GM12872 (cell line): ENCODE measurements at regions not wholly inside any gene's neighbourhood (a gene's known extent, or its start where the extent isn't known, plus 50 kb on each side); places are given as distances from the start of the nearest gene placed in this dataset.

Experiments used
- TF ChIP-seq, protein P1 (sequence below): IDR thresholded peaks from 3 replicates; pipeline ENCODE4 v1.5.1; 2011; ENCODE audit warnings: low read depth, mild to moderate bottlenecking, low read length, moderate library complexity; ENCODE audit not compliant: insufficient read depth

DNA sequence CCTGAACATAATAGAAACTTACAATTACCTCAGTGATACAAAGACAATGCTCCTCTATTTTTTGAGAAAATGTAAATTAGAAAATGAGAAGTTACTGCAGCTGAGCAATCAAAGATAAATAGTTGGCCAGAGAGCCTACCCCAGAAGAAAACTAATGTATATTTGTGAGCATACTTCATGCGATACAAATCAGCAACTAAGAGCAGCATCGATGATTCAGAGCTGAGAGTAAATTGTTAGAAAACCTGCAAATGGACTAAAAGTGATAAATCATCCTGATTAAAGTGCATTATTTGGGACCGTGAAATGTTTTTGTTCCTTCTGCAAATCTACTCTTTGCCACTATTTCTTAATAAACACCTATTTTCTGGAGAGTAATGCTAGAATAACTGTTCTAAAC lies 285.7 kb downstream of the PPP1R3A start:
- TF ChIP-seq, protein P1, sequence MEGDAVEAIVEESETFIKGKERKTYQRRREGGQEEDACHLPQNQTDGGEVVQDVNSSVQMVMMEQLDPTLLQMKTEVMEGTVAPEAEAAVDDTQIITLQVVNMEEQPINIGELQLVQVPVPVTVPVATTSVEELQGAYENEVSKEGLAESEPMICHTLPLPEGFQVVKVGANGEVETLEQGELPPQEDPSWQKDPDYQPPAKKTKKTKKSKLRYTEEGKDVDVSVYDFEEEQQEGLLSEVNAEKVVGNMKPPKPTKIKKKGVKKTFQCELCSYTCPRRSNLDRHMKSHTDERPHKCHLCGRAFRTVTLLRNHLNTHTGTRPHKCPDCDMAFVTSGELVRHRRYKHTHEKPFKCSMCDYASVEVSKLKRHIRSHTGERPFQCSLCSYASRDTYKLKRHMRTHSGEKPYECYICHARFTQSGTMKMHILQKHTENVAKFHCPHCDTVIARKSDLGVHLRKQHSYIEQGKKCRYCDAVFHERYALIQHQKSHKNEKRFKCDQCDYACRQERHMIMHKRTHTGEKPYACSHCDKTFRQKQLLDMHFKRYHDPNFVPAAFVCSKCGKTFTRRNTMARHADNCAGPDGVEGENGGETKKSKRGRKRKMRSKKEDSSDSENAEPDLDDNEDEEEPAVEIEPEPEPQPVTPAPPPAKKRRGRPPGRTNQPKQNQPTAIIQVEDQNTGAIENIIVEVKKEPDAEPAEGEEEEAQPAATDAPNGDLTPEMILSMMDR: no peak

DNA sequence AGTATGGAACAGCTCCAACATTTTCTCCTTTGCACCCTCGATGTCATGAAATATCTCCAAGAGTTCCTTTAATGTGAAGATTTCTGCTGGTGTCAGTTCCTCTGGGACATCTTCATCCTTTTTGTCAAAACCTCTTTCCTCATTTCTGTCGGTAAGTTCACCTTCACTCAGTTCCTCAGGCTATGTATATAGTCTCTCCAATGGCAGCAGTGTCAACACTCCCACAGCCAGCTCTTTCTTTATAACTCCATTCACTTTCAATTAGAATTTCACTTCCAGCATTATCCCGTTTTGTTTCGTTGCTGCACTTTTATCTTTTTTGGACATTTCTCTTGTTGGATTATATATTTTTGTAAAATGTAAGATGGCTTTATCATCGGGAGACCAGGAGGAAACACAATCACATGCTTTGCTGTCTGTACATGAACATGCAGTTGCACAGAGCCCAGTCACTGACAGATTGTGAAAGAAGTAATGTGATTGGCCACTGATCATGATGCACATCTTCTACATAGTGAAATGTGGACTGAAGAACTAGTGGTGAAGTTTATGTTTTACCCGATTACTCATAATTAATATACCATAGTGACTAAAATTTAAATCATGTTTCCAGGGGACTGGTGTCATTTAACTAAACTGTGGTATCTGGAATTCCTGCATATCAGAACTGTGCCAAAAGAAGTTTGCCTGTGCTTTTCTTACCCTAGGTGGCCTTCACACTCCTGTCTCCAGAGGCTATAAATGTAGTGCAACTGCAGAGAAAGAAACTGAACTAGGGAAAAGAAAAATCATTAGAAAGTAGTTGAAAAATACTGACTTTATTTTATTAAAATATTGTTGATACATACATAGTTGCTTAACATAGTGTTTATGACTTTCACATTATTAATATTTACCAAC lies 289.6 kb downstream of the PPP1R3A start:
- TF ChIP-seq, protein P1: no peak

DNA sequence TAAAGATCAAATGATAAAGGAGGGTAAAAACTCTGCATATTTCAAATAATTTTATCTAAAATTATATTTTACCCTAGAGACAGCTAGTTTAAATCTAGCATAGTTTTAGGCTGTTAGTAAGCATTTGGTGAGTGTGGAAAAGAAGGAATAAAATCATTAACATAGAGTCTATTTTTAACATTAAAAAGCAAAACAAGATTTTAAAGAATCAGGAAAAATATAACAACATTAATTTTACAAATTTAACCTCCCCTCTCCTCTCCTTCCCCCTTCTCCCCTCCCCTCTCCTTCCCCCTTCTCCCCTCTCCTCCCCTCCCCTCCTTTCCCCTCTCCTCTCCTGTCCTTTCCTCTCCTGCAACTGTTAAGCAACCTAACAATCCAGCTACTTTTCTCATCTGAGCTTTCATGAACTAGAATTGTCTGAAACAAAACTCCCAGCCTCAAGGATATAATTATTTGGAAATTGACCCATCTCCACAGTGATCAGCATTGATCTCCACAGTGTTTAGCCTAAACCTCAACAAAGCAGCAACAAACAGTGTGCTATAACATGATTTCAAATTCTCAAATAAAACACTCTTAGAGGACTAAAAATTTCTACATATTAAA lies 293.2 kb downstream of the PPP1R3A start:
- TF ChIP-seq, protein P1: no peak

DNA sequence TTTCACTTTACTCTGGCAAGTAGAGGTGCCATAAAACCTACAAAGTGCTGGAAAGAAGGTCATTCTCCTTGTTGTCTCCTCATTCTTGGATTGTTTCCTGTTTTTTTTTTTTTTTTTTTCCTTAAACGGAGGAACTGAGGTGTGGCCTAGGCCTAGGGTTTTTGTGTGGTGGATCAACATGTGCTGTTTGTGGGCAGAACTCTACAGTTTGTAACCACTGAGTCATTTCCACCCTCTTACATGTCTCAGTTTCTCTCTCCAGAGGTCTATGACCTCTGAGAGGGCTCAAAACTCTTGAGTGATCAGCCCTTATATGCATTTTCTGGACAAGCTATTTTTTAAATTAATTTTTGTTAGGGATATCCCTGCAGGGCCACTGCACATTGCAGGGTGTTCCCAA lies 296.0 kb downstream of the PPP1R3A start:
- TF ChIP-seq, protein P1: no peak

DNA sequence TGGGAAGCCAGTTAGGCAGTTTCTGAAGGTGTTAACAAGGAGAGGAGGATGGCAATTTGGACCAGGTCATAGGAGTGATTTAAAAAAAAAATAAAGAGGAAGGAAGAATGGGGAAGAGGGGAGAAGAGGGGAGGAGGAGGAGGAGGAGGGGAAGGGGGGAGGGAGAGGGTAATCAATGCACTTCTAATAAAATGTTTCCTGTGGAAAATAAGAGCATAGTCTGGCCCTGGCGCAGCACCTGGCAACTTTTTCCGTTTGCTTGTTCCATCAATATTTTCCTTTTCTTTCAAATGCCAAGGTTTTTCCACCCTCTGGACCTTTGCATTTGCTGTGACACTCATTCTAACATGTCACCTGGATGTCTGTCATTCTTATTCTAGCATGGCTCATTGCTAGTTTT lies 308.2 kb downstream of the PPP1R3A start:
- TF ChIP-seq, protein P1: no peak

DNA sequence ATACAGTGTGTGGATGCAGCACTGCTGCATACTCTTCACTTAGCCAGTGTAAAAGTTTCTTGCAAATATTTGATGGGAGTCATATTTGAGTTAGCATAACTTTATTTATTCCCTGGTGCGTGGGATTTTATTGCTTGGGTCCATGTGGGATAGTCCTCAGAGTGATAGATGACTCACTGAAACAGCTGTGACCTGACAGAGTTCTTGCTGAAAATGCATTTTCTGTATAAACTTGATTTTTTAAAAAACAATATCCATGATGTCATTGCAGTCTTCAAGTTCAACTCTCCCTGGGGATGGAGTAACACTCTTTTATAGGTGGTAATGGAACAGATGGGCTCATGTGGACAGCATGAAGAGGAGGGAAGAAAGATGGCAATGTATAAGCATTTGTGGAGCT lies 310.0 kb downstream of the PPP1R3A start:
- TF ChIP-seq, protein P1: no peak

DNA sequence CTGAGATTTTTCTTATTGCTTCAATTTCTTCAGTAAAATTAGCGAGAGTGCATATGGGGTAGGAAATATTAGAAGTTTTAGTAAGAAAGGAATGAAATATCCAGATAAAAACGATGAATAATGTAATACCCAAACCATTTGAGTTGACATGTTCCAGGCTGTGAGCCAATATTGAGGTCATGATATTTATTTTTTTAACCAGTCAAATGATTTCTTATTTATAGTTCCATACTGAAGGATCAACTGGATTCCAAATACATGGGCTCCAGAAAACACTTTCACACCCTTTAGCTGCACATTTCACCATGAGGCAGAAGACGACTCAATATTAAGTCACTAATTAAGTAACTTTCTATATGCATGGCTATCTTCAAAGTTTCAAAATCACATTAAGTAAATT lies 312.5 kb downstream of the PPP1R3A start:
- TF ChIP-seq, protein P1: no peak
